WTC11 (cell line): ENCODE measurements at regions not wholly inside any gene's neighbourhood (a gene's known extent, or its start where the extent isn't known, plus 50 kb on each side); places are given as distances from the start of the nearest gene placed in this dataset.

ENCODE experiments used
- ATAC-seq: fragments of 200-7000 bp; cut with Tn5 transposase; 2 replicates; pipeline ENCODE4 v1.10.0; 2021; ENCODE audit warnings: mild to moderate bottlenecking, moderate library complexity
- CTCF ChIA-PET: fragments of 300-600 bp; sonication (Branson Sonifier 250); formaldehyde crosslinking; loops from one replicate; lab custom pipeline; 2021; ENCODE audit warnings: antibody characterized with exemption; lab: Charles Lee
- POLR2A ChIA-PET: fragments of 350-600 bp; sonication (Branson Sonifier 250); formaldehyde crosslinking; loops from one replicate; lab custom pipeline; 2021; ENCODE audit warnings: antibody characterized with exemption; lab: Charles Lee
- DNase-seq: peaks from one replicate; pipeline ENCODE4 v3.0.0; 2021; ENCODE audit warnings: low spot score
- H3K27ac Mint-ChIP-seq: 2 replicates; pipeline ENCODE4 v1.8.0; 2021; ENCODE audit warnings: mixed read lengths
- H3K27me3 Mint-ChIP-seq: 2 replicates; pipeline ENCODE4 v1.8.0; 2021; ENCODE audit warnings: low read depth, mild to moderate bottlenecking, moderate library complexity, mixed read lengths
- H3K36me3 Mint-ChIP-seq: 2 replicates; pipeline ENCODE4 v1.8.0; 2021; ENCODE audit warnings: mixed read lengths
- H3K4me1 Mint-ChIP-seq: 2 replicates; pipeline ENCODE4 v1.8.0; 2022; ENCODE audit warnings: mixed read lengths
- H3K4me3 Mint-ChIP-seq: 2 replicates; pipeline ENCODE4 v1.8.0; 2021; ENCODE audit warnings: mild to moderate bottlenecking, moderate library complexity, mixed read lengths
- H3K9me3 Mint-ChIP-seq: 2 replicates; pipeline ENCODE4 v1.8.0; 2021; ENCODE audit warnings: mixed read lengths
- CTCF ChIP-seq: fragments of 200-600 bp; IDR thresholded peaks from 2 replicates; pipeline ENCODE4 v1.8.0; 2022; ENCODE audit warnings: antibody characterized with exemption
- E2F1 ChIP-seq: sonication (generic); formaldehyde crosslinking; IDR thresholded peaks from 2 replicates; pipeline ENCODE4 v1.8.0; 2022; ENCODE audit warnings: mild to moderate bottlenecking, missing genetic modification reagents
- FOXJ3 ChIP-seq: sonication (generic); formaldehyde crosslinking; IDR thresholded peaks from 2 replicates; pipeline ENCODE4 v1.9.0; 2021; ENCODE audit warnings: missing genetic modification reagents, mild to moderate bottlenecking, borderline replicate concordance
- FOXP4 ChIP-seq: sonication (generic); formaldehyde crosslinking; IDR thresholded peaks from 2 replicates; pipeline ENCODE4 v1.8.0; 2022; ENCODE audit warnings: mild to moderate bottlenecking, missing genetic modification reagents
- IRF1 ChIP-seq: sonication (generic); formaldehyde crosslinking; IDR thresholded peaks from 2 replicates; pipeline ENCODE4 v1.8.0; 2023; ENCODE audit warnings: missing genetic modification reagents
- IRF2 ChIP-seq: sonication (generic); formaldehyde crosslinking; IDR thresholded peaks from 2 replicates; pipeline ENCODE4 v1.8.0; 2022; ENCODE audit warnings: low read depth, missing genetic modification reagents, borderline replicate concordance
- KAT7 ChIP-seq: sonication (generic); formaldehyde crosslinking; IDR thresholded peaks from 2 replicates; pipeline ENCODE4 v1.8.1; 2023; ENCODE audit warnings: missing genetic modification reagents, mild to moderate bottlenecking, borderline replicate concordance
- NFYB ChIP-seq: sonication (generic); formaldehyde crosslinking; conservative IDR thresholded peaks from 2 replicates; pipeline ENCODE4 v1.8.0; 2022; ENCODE audit warnings: low read depth, missing genetic modification reagents
- NR3C1 ChIP-seq: sonication (generic); formaldehyde crosslinking; conservative IDR thresholded peaks from 2 replicates; pipeline ENCODE4 v1.8.1; 2023; ENCODE audit warnings: low read depth, mild to moderate bottlenecking, missing genetic modification reagents
- PREB ChIP-seq: sonication (generic); formaldehyde crosslinking; IDR thresholded peaks from 2 replicates; pipeline ENCODE4 v1.8.1; 2022; ENCODE audit warnings: mild to moderate bottlenecking, missing genetic modification reagents, moderate library complexity, borderline replicate concordance
- SMAD4 ChIP-seq: sonication (generic); formaldehyde crosslinking; IDR thresholded peaks from 2 replicates; pipeline ENCODE4 v1.8.0; 2022; ENCODE audit warnings: mild to moderate bottlenecking, missing genetic modification reagents
- SOX15 ChIP-seq: fragments of 250-450 bp; sonication (Bioruptor Pico); IDR thresholded peaks from 2 replicates; pipeline ENCODE4 v1.9.0; 2021; ENCODE audit warnings: mild to moderate bottlenecking
- SP1 ChIP-seq: sonication (generic); formaldehyde crosslinking; conservative IDR thresholded peaks from 2 replicates; pipeline ENCODE4 v1.8.1; 2022; ENCODE audit warnings: missing genetic modification reagents
- TEAD1 ChIP-seq: sonication (generic); formaldehyde crosslinking; IDR thresholded peaks from 2 replicates; pipeline ENCODE4 v1.8.0; 2022; ENCODE audit warnings: mild to moderate bottlenecking, missing genetic modification reagents
- ZMAT4 ChIP-seq: fragments of 250-450 bp; sonication (Bioruptor Pico); IDR thresholded peaks from 2 replicates; pipeline ENCODE4 v1.9.0; 2021; ENCODE audit warnings: mild to moderate bottlenecking
- ZNF232 ChIP-seq: sonication (generic); formaldehyde crosslinking; IDR thresholded peaks from 2 replicates; pipeline ENCODE4 v1.8.0; 2022; ENCODE audit warnings: mild to moderate bottlenecking, missing genetic modification reagents
- ZNF263 ChIP-seq: sonication (generic); formaldehyde crosslinking; IDR thresholded peaks from 2 replicates; pipeline ENCODE4 v1.8.1; 2022; ENCODE audit warnings: low read depth, mild to moderate bottlenecking, moderate library complexity, missing genetic modification reagents
- ZNF281 ChIP-seq: sonication (generic); formaldehyde crosslinking; IDR thresholded peaks from 2 replicates; pipeline ENCODE4 v1.8.0; 2023; ENCODE audit warnings: mild to moderate bottlenecking, missing genetic modification reagents
- ZNF396 ChIP-seq: fragments of 250-450 bp; sonication (Bioruptor Pico); IDR thresholded peaks from 2 replicates; pipeline ENCODE4 v1.8.0; 2021; ENCODE audit warnings: mild to moderate bottlenecking, moderate library complexity, borderline replicate concordance
- ZNF423 ChIP-seq: fragments of 250-450 bp; sonication (Bioruptor Pico); IDR thresholded peaks from 2 replicates; pipeline ENCODE4 v2.1.2; 2022; ENCODE audit warnings: mild to moderate bottlenecking, moderate library complexity
- ZNF425 ChIP-seq: fragments of 250-450 bp; sonication (Bioruptor Pico); conservative IDR thresholded peaks from 2 replicates; pipeline ENCODE4 v1.9.0; 2021; ENCODE audit warnings: mild to moderate bottlenecking

- POLR2A ChIA-PET: no interaction called here
- peaks cover 24% of the 10 kb centered on the region for H3K9me3 Mint-ChIP-seq
- H3K4me1 Mint-ChIP-seq: peaks cover 9% of the 10 kb centered on the region
- DNase-seq: no peak
- no peaks in the 10 kb centered on the region for H3K36me3 Mint-ChIP-seq
- H3K27ac Mint-ChIP-seq: no peak overlapping the region
- ATAC-seq: no peak
- CTCF ChIA-PET: no interaction called here
- TF ChIP-seq NR3C1 (no peak), ZNF281 (CRISPR knock-in tag) (no peak), ZNF263 (CRISPR knock-in tag) (no peak), IRF2 (no peak), SOX15 (no peak), NFYB (CRISPR knock-in tag) (no peak)
- peaks cover 22% of the 10 kb centered on the region for H3K27me3 Mint-ChIP-seq
- H3K4me3 Mint-ChIP-seq: no peak overlapping the region
These were observed 589.8 kb downstream of the INSC start for GRCh38 chr11:15704556-15704955.

- CTCF ChIA-PET: interaction anchor here (0.9 kb wide), 1 partner anchor 56 kb away, joined by 3 read pairs; no protein-coding TSS in a partner anchor
- no peak overlapping the region for H3K27ac Mint-ChIP-seq
- DNase-seq (no peak), ATAC-seq (no peak)
- H3K4me1 Mint-ChIP-seq: peaks cover 19% of the 10 kb centered on the region
- peaks cover 36% of the 10 kb centered on the region for H3K27me3 Mint-ChIP-seq
- POLR2A ChIA-PET: no interaction called here
- no peak overlapping the region for H3K4me3 Mint-ChIP-seq
- H3K9me3 Mint-ChIP-seq: peaks cover 24% of the 10 kb centered on the region
- H3K36me3 Mint-ChIP-seq: no peaks in the 10 kb centered on the region
- TF ChIP-seq E2F1 (no peak), FOXP4 (no peak), IRF2 (no peak), FOXJ3 (CRISPR knock-in tag) (no peak), IRF1 (CRISPR knock-in tag) (no peak), SP1 (CRISPR knock-in tag) (no peak), ZNF396 (no peak), ZNF232 (CRISPR knock-in tag) (no peak), PREB (CRISPR knock-in tag) (no peak), ZNF425 (CRISPR knock-in tag) (no peak), ZMAT4 (no peak), KAT7 (CRISPR knock-in tag) (no peak), TEAD1 (CRISPR knock-in tag) (no peak), ZNF423 (CRISPR knock-in tag) (no peak), SMAD4 (CRISPR knock-in tag) (no peak), CTCF (no peak)
These were observed 591.2 kb downstream of the INSC start for GRCh38 chr11:15705891-15706290.
